NCI-H2081 treated with DMSO at 0.1 percent for 48 hours (cell line): ENCODE measurements at regions not wholly inside any gene's neighbourhood (a gene's known extent, or its start where the extent isn't known, plus 50 kb on each side); places are given as distances from the start of the nearest gene placed in this dataset.

Experiments used
- DNase-seq: peaks from one replicate; lab custom pipeline; 2025; lab: John Stamatoyannopoulos, UW

- DNase-seq = no peak
These were observed 184.7 kb upstream of the DLGAP1 start for GRCh38 chr18:4639628-4640310.

- DNase-seq = no peak
These were observed 183.6 kb upstream of the DLGAP1 start for GRCh38 chr18:4638680-4639079.

- no peak for DNase-seq
These were observed 182.8 kb upstream of the DLGAP1 start for GRCh38 chr18:4637876-4638275.

- DNase-seq = no peak
These were observed 181.9 kb upstream of the DLGAP1 start for GRCh38 chr18:4636967-4637366.

GRCh38 chr18:4631239-4631638 lies 176.1 kb upstream of the DLGAP1 start:
- no peak for DNase-seq

GRCh38 chr18:4605212-4605611 lies 150.1 kb upstream of the DLGAP1 start:
- no peak for DNase-seq

- DNase-seq = no peak
These were observed 148.8 kb upstream of the DLGAP1 start for GRCh38 chr18:4603955-4604354.

GRCh38 chr18:4599312-4599711 lies 144.2 kb upstream of the DLGAP1 start:
- no peak for DNase-seq

GRCh38 chr18:4597301-4597700 lies 142.2 kb upstream of the DLGAP1 start:
- no peak for DNase-seq

- DNase-seq = no peak
These were observed 138.8 kb upstream of the DLGAP1 start for GRCh38 chr18:4593895-4594294.

GRCh38 chr18:4593459-4593858 lies 138.4 kb upstream of the DLGAP1 start:
- no peak for DNase-seq

GRCh38 chr18:4589056-4589800 lies 134.1 kb upstream of the DLGAP1 start:
- DNase-seq = no peak

GRCh38 chr18:4587204-4587603 lies 132.1 kb upstream of the DLGAP1 start:
- DNase-seq = no peak

- DNase-seq = no peak
These were observed 131.6 kb upstream of the DLGAP1 start for GRCh38 chr18:4586731-4587130.

GRCh38 chr18:4582431-4583335 lies 127.6 kb upstream of the DLGAP1 start:
- DNase-seq = no peak

- no peak for DNase-seq
These were observed 126.9 kb upstream of the DLGAP1 start for GRCh38 chr18:4581966-4582365.

GRCh38 chr18:4578449-4578848 lies 123.3 kb upstream of the DLGAP1 start:
- no peak for DNase-seq

- DNase-seq = no peak
These were observed 118.6 kb upstream of the DLGAP1 start for GRCh38 chr18:4573735-4574134.

GRCh38 chr18:4557502-4557901 lies 102.4 kb upstream of the DLGAP1 start:
- DNase-seq = no peak

GRCh38 chr18:4551001-4551360 lies 95.9 kb upstream of the DLGAP1 start:
- DNase-seq = no peak

GRCh38 chr18:4549164-4549872 lies 94.2 kb upstream of the DLGAP1 start:
- no peak for DNase-seq

- no peak for DNase-seq
These were observed 92.0 kb upstream of the DLGAP1 start for GRCh38 chr18:4547126-4547525.
